ENCODE measurements at regions not wholly inside any gene's neighbourhood (a gene's known extent, or its start where the extent isn't known, plus 50 kb on each side); places are given as distances from the start of the nearest gene placed in this dataset.

- H2AFZ ChIP-seq (ENCODE audit: control insufficient read depth, low read length) = no peak overlapping the region
- H3K36me3 ChIP-seq (ENCODE audit: control insufficient read depth in 2 of 2, extremely low read depth in 1 of 2, insufficient read depth in 2 of 2, low read length in 2 of 2) = no peaks in the 10 kb centered on the region
- no peaks in the 10 kb centered on the region for H4K20me1 ChIP-seq (ENCODE audit: control insufficient read depth, extremely low read depth, insufficient read depth, low read length)
- no peak for FAIRE-seq
- H3K27ac ChIP-seq (ENCODE audit: control insufficient read depth, insufficient read depth, low read length) = no peak overlapping the region
- no peaks in the 10 kb centered on the region for H3K4me1 ChIP-seq (ENCODE audit: control insufficient read depth, extremely low read depth, insufficient read depth, low read length)
- dilution Hi-C loops (cut with MboI; ENCODE audit: extremely low pct_ligation_motif_present, low sequenced_read_pairs) = no loop called here
- H3K4me3 ChIP-seq (ENCODE audit: control insufficient read depth in 2 of 3, extremely low read depth in 1 of 3, insufficient read depth in 2 of 3, low read depth in 1 of 3, low read length in 3 of 3) = no peak overlapping the region
- no peak overlapping the region for H3K4me2 ChIP-seq (ENCODE audit: control insufficient read depth, extremely low read depth, insufficient read depth, low read depth, low read length)
- H3K9me3 ChIP-seq (ENCODE audit: control insufficient read depth, low read depth, low read length) = no peaks in the 10 kb centered on the region
- no peak for TF ChIP-seq EZH2 (IDR thresholded peaks at IDR 0.05; ENCODE audit: low read length)
- TF ChIP-seq, protein P1, sequence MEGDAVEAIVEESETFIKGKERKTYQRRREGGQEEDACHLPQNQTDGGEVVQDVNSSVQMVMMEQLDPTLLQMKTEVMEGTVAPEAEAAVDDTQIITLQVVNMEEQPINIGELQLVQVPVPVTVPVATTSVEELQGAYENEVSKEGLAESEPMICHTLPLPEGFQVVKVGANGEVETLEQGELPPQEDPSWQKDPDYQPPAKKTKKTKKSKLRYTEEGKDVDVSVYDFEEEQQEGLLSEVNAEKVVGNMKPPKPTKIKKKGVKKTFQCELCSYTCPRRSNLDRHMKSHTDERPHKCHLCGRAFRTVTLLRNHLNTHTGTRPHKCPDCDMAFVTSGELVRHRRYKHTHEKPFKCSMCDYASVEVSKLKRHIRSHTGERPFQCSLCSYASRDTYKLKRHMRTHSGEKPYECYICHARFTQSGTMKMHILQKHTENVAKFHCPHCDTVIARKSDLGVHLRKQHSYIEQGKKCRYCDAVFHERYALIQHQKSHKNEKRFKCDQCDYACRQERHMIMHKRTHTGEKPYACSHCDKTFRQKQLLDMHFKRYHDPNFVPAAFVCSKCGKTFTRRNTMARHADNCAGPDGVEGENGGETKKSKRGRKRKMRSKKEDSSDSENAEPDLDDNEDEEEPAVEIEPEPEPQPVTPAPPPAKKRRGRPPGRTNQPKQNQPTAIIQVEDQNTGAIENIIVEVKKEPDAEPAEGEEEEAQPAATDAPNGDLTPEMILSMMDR (optimal IDR thresholded peaks at IDR 0.05 in 1 of 3, IDR thresholded peaks at IDR 0.05 in 1 of 3, conservative IDR thresholded peaks at IDR 0.05 in 1 of 3; ENCODE audit: extremely low read depth in 1 of 3, insufficient read depth in 2 of 3, low read length in 3 of 3) = no peak
- no peak overlapping the region for H3K9ac ChIP-seq (ENCODE audit: control insufficient read depth, extremely low read depth, insufficient read depth, low read length)
- H3K79me2 ChIP-seq (ENCODE audit: control insufficient read depth, insufficient read depth, low read length) = no peaks in the 10 kb centered on the region
- H3K27me3 ChIP-seq (ENCODE audit: control insufficient read depth, extremely low read depth, insufficient read depth, low read length) = no peaks in the 10 kb centered on the region
- H3K9me1 ChIP-seq (ENCODE audit: control insufficient read depth, extremely low read depth, insufficient read depth, low read length) = no peaks in the 10 kb centered on the region
- no peak for DNase-seq (ENCODE audit: low read depth, low spot score)
Measured at GRCh38 chr9:103304797-103305196, 309.7 kb downstream of the CYLC2 start.

DNA sequence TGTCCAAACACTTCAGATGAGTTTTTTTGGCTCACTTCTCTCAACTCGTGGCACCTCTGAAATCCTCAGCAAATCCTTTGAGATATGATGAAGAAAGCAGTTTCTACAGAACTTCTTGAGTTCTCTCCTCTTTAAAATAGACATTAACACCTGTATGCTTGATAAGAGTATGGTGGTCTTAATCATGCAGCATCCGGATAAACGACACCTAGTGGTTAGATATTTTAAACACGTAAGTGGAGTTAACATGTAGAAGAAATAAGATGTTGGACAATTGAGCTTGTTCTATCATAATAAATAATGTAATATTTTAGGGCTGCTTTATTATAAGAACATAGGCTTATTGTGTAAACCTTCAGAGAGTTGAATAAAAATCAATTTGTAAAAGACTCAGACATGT lies 324.8 kb downstream of the CYLC2 start:
- H3K9me1 ChIP-seq (ENCODE audit: control insufficient read depth, extremely low read depth, insufficient read depth, low read length) = no peaks in the 10 kb centered on the region
- no peak for TF ChIP-seq EZH2 (IDR thresholded peaks at IDR 0.05; ENCODE audit: low read length)
- TF ChIP-seq, protein P1 (optimal IDR thresholded peaks at IDR 0.05 in 1 of 3, IDR thresholded peaks at IDR 0.05 in 1 of 3, conservative IDR thresholded peaks at IDR 0.05 in 1 of 3; ENCODE audit: extremely low read depth in 1 of 3, insufficient read depth in 2 of 3, low read length in 3 of 3) = no peak
- dilution Hi-C loops (cut with MboI; ENCODE audit: extremely low pct_ligation_motif_present, low sequenced_read_pairs) = no loop called here

More for the DNA sequence above, 324.8 kb downstream of the CYLC2 start:
- H4K20me1 ChIP-seq (ENCODE audit: control insufficient read depth, extremely low read depth, insufficient read depth, low read length) = no peaks in the 10 kb centered on the region
- FAIRE-seq (no peak), DNase-seq (ENCODE audit: low read depth, low spot score) (no peak)
- H3K4me1 ChIP-seq (ENCODE audit: control insufficient read depth, extremely low read depth, insufficient read depth, low read length) = no peaks in the 10 kb centered on the region
- no peaks in the 10 kb centered on the region for H3K27me3 ChIP-seq (ENCODE audit: control insufficient read depth, extremely low read depth, insufficient read depth, low read length)
- no peaks in the 10 kb centered on the region for H3K79me2 ChIP-seq (ENCODE audit: control insufficient read depth, insufficient read depth, low read length)
- H3K4me2 ChIP-seq (ENCODE audit: control insufficient read depth, extremely low read depth, insufficient read depth, low read depth, low read length) = no peak overlapping the region
- H3K4me3 ChIP-seq (ENCODE audit: control insufficient read depth in 2 of 3, extremely low read depth in 1 of 3, insufficient read depth in 2 of 3, low read depth in 1 of 3, low read length in 3 of 3) = no peak overlapping the region
- H3K9ac ChIP-seq (ENCODE audit: control insufficient read depth, extremely low read depth, insufficient read depth, low read length) = no peak overlapping the region
- H3K36me3 ChIP-seq (ENCODE audit: control insufficient read depth in 2 of 2, extremely low read depth in 1 of 2, insufficient read depth in 2 of 2, low read length in 2 of 2) = no peaks in the 10 kb centered on the region
- H2AFZ ChIP-seq (ENCODE audit: control insufficient read depth, low read length) = no peak overlapping the region
- H3K9me3 ChIP-seq (ENCODE audit: control insufficient read depth, low read depth, low read length) = no peaks in the 10 kb centered on the region
- no peak overlapping the region for H3K27ac ChIP-seq (ENCODE audit: control insufficient read depth, insufficient read depth, low read length)

Data from keratinocyte (primary cell).